ELR (cell line): ENCODE measurements at regions not wholly inside any gene's neighbourhood (a gene's known extent, or its start where the extent isn't known, plus 50 kb on each side); places are given as distances from the start of the nearest gene placed in this dataset.
"Not testable (repeated sequence)": the region's sequence is repeated elsewhere in the genome, so short reads cannot be mapped to it uniquely, and the experiment has no call there.

ENCODE experiments used
- DNase-seq: peaks from one replicate; pipeline ENCODE4 v3.0.0-alpha.2; 2015; ENCODE audit warnings: low read depth

DNA sequence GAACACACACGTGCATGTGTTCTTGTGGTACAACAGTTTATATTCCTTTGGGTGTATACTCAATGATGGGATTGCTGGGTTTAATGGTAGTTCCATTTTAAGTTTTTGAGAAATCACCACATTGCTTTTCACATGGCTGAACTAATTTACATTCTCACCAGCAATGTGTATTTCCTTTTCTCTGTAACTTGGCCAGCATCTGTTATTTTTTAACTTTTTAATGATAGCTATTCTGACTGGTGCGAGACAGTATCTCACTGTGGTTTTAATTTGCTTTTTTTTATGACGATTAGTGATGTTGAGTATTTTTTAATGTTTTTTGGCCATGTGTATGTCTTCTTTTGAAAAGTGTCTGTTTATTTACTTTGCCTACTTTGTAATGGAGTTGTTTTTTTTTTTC lies 256.6 kb downstream of the ZWINT start:
- DNase-seq, result no peak

DNA sequence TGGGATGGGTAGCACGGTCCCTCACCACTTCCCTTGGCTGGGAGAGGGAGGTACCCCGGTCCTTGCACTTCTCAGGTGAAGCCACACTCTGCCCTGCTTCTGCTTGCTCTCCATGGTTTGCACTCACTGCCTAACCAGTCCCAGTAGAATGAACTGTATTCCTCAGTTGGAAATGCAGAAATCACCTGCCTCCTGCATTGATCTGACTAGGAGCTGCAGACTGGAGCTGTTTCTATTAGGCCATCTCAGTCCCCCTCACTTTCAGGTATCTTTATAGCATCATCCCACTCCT lies 264.9 kb downstream of the ZWINT start:
- DNase-seq, result no peak

DNA sequence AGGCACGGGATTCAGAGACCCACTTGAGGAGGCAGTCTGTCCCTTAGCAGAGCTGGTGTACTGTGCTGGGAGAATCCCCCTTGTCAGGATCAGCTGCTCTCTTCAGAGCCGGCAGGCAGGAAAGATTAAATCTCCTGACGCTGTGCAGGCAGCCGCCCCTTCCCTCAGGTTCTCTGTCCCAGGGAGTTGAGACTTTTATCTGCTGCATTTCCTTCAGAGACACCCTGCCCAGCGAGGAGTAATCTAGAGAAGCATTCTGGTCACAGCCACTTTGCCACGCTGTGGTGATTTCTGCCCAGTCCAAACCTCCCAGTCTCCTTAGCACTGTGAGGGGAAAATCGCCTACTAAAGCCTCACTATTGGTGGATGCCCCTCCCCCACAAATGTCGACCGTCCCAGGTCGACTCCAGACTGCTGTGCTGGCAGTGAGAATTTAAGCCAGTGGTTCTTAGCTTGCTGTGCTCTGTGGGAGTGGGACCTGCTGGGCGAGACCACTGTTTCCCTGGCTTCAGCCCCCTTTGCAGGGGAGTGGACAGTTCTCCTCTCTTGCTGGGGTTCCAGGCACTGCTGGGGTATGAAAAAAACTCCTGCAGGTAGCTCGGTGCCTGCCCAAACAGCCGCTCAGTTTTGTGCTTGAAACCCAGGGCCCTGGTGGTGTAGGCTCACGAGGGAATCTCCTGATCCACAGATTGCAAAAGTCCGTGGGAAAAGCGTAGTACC lies 265.4 kb downstream of the ZWINT start:
- no peak for DNase-seq

DNA sequence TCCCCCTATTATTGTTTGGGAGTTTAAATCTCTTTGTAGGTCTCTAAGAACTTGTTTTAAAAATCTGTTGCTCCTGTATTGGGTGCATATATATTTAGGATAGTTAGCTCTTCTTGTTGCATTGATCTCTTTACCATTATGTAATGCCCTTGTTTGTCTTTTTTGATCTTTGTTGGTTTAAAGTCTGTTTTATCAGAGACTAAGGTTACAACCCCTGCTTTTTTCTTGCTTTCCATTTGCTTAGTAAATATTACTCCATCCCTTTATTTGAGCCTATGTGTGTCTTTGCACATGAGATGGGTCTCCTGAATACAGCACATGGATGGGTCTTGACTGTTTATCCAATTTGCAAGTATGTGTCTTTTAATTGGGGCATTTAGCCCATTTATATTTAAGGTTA lies 267.4 kb downstream of the ZWINT start:
- DNase-seq, result not testable (repeated sequence)

DNA sequence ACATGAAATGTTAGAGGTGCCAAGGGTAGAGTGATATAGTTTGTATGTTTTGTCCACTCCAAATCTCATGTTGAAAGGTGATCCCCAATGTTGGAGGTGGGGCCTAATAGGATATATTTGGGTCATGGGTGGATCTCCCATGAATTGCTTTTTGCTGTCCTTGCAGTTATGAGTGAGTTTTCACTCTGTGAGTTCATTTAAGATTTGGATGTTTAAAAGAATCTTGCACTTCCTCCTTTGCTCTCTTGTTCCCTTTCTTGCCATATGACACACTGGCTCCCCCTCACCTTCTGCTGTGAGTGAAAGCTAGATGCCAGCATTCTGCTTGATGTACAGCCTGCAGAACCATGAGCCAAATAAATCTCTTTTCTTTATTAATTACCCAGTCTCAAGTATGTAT lies 269.2 kb downstream of the ZWINT start:
- no peak for DNase-seq

DNA sequence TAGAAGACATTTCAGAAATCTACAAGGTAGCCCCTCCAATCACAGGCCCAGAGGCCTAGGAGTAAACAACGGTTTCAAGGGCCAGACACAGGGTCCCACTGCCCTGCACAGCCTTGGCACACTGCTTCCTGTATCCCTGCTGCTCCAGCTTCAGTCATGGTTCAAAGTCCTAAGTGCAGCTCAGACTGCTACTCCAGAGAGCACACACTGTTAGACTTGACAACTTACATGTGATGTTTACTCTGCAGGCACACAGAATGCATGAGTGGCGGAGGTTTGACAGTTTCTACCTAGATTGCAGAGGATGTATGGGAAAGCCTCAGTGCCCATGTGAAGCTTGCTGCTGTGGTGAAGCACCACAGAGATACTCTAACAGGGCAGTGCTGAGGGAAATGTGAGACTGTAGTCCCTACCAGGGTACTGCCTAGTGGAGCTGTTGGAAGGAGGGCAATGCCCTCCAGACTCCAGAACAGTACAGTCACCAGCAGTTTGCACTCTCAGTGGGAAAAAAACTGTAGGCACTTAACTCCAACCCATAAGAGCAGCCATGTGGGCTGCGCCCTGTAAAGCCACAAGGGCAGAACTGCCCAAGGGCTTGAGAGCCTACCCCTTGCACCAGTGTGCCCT lies 270.0 kb downstream of the ZWINT start:
- DNase-seq, result no peak

DNA sequence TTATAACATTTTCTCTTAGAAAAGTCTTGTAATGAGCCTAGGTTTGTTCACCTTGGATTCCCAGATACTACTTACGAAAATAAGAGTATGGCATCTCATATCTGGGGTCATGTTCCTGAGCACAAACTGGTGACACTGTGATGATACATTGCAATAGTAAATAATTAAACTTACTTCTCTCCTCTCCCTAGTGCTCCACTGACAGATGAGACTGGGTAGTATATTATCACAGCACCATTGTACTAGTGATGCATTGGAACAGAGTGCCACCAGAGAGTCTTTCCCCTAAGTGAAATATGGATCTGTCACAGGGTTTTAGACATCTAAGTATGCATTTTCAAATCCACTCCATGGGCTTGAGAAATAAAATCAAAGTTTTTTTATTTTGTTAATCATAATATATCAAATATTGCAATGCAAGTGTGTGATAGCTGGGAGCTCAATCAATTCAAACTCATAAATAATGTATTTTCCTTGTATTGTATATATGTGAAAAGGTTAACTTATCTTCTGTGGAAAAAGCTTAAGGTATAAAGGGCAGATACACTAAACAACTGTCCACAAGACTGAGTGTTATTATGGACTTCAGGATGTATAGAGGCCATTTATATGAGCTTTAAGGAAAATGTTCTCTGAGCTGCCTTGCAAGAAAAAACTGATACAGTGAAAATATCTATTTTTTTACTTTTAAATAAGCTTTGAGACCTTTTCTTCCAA lies 275.5 kb downstream of the ZWINT start:
- no peak for DNase-seq

DNA sequence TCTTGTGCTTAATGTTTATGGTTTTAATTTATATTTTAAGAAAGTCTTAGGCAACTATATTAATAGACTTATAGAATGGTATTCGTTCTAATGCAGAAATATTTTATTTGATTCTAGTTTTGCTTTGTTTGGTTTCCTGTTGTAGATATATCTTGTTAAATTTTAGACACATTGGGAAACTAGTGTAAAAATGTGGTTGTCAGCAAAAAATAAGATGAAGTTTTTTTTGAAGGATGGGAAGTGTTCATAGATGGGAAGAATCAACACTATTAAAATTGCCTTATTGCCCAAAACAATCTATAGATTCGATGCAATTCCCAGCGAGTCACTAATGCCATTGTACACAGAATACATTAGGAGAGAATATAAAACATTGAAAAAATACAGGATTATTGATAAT lies 278.9 kb downstream of the ZWINT start:
- no peak for DNase-seq

DNA sequence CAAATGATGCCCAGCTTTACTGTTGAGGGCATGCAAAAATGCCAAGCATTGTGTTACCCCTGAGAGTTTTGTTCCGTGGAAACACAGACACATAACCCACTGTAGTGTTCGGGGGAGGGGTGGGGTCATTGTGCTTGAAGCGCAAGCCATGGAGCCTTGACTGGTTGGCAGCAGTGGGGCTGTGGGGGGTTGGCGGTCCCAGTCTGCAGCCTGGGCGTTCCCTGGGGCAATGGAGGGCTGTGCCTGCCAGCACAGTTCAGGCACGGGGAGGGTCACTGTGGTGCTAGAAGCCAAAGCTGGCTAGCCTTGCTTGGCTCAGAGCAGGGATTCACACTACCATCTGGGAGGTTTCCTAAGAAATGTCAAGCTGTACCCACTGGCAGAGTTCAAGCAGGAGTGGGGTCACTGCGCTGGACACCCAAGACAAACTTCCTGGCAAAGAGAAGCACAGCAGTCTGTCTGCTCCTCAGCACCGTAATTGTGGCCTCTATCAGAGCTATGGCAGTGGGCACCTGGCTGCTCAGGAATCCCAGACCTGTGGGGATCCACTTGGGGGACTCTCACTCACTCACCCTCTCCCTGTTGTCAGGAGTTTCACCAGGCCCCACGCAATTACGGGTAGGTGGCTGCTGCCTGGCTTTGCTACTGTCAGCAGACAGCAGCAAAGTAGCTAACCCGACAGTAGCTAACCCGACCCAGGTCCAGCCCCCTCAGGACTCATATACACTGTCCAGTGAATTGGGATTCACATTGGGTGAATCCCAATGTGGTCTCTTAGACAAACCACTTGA lies 292.4 kb downstream of the ZWINT start:
- DNase-seq, result no peak

DNA sequence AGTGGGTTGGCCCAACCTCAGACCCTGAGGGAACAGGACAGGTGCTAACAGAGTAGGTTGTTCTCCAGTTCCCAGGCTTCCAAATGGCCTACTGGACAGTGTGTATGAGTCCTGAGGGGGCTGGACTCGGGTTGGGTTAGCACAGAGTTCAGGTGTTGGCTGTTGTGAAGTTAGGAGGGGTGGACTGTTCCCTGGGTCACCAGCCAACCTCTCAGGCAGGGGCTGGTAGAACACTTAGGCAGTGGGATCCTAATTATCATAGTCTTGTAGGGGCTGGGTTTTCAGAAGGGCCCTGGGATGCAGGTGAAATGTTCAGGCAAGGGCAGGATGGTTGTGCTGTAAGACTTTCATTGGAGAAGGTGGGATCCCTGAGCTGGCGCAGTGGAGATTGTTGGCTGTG lies 293.0 kb downstream of the ZWINT start:
- no peak for DNase-seq

DNA sequence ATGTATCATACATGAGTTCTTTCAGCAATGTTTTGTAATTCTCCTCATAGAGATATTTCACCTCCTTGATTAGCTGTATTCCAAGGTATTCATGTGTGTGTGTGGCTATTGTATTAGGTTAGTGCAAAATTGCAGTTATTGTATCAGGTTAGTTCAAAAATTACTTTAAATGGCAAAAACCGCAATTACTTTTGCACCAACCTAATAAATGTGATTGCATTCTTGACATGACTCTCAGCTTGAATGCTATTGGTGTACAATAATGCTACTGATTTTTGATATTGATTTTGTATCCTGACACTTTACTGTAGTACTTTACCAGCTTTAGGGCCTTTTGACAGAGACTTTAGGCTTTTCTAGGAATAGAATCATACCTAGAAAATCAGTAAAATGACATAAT lies 297.4 kb downstream of the ZWINT start:
- no peak for DNase-seq

DNA sequence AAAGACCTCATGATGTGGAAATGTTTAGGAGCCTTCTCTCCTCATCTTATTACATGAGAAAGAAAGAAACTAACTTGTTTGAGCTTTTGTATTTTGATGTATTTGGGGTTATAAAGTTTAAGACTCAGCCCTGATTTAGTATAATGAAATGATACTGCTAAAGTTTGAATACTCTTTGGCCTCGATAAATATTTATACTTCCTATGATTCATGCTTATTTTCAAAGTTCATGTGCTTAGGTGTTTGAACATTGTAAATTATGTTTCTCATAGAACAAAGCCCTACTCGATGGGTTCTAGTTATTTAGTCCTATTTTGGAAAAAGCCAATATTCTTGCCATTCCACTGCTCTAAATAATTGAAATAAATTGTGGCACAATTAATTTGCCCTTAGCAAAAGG lies 303.2 kb downstream of the ZWINT start:
- no peak for DNase-seq

DNA sequence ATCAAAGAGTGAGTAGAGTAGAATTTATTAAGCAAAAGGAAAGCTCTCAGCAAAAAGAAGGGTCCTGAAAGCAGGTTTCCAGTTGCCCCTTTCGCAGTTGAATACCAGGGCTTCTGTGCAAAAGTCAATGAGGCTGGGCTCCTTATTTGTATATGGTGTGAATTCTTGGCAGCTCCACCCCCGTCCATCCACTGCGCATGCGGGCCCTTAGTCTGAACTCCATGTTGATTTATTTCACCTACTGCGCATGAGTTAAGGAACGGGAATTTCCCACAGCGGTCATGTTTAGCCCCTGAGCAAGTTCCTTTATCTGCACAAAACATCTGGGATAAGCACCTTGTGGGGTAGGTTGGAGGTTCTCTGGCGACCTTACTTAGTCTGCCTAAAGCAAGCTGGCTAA lies 325.6 kb downstream of the ZWINT start:
- no peak for DNase-seq

DNA sequence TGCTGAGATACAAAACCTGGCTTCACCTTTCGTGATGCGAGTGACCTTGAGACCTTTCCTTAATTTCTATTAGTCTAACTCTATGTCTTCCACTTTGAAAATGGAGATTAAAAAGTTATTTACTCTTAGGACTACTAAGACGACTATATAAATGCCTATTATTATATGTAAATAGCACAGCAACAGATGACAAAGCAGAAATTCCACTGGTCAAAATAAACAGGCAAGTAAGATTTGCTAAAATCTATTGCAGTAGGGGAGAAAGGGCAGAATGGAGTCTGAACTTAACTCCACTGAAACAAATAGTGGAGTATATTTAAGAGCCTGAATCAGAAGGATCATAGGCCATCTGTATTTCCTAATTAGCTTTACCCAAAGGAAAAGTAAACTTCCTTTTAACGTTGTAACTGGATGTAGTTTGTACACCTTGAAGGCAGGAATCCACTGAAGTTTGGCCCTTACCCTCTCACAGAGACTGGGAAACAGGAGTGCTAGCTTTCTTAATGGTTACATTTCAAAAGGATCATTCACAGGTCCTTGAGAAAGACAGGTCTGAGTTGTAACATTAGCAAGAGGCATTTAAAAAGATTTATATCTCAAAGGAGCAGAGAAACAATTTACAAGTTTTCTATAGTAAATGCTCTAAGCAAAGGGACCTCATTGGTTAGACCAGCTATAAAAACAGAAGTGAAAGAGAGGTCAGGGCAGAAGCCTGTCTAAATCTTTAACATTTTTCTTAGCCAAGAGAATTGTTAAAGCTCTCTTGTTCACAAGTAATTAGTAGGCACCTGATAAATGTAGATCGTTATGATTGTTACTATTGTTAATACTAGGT lies 332.5 kb downstream of the ZWINT start:
- no peak for DNase-seq

DNA sequence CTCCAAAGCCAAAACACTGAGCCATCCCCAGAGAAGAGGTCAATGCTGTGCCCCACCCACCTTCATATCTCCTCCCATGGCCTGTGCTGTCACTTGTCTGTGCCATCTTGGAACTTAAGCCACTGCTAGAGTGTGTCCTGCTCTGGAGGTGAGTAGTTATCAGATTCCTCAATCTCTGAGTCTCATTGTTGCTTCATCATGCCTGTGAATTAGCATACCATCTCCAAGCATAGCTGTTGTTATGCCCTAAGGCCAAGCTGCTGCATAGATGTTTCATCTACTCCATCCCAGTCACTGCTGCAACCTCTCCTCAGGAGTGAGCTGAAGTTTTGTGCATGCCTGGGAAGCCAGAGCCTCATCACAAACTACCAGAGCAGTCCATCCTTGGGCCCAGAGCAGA lies 349.0 kb downstream of the ZWINT start:
- DNase-seq, result no peak

DNA sequence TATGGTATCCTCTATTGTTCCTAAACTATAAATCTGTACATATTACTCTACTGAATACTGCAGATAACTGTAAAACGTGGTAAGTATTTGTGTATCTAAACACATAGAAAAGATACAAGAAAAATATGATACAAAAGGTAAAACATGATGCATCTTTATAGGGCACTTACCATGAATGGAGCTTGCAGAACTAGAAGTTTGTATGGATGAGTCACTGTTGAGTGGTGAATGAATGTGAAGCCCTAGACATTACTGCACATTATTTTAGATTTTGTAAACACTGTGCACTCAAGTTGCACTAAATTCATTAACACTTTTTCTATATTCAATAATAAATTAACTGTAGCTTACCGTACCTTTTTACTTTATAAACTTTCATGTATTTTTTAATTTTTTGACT lies 357.5 kb downstream of the ZWINT start:
- no peak for DNase-seq

DNA sequence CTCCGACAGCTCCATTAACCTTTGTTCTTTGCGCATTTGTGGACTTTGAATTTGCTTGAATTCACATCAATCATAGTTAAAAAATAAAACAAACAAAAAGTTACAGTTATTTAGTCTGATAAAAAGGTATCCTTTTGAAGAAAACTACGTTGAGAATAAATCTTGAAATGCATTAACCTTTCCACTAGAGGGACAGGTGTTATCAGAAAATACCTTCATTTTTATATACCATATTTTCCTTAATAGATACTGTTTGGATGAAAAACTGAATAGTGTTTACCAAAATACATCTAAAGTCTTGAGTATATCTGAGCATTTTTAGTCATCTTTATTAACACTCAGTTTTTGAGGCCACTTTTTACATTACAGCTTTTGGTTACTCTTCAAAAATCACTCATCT lies 371.9 kb downstream of the ZWINT start:
- no peak for DNase-seq

DNA sequence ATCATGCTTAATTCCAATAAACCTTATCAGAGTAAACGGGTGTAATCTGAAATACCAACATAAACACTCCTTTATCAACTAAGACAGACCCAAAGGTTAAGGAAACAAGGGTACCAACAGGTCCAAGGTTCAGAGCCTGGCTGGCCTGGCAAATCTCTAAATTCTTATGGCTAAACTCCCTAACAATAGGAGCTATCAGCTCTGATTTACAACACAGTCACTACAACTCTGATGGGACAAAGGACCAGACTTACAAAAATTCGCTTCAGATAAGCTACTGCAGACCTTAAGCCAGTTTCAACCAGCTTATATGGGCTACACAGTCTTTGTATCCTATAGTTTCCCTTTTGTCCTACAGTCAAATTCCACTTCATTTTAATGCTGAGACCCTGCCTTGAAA lies 381.9 kb downstream of the ZWINT start:
- DNase-seq, result no peak

DNA sequence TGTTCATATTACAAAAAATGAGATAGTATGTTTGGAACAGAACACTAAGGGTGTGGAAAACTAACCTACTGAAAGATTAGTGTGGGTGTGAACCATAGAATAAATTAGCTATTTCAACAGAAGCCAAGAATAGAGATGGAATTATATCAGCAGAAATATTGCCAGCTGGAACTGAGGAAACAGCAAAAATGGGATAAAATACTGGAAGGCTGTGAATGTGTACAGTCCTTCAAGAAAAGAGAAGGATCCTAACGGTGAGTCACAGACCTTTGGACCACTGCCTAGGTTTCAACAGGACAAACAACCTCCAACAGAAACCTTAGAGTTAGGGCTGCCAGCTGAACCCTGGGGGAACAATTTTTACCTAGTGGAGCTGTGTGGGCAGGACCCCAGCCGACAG lies 395.0 kb downstream of the ZWINT start:
- no peak for DNase-seq

DNA sequence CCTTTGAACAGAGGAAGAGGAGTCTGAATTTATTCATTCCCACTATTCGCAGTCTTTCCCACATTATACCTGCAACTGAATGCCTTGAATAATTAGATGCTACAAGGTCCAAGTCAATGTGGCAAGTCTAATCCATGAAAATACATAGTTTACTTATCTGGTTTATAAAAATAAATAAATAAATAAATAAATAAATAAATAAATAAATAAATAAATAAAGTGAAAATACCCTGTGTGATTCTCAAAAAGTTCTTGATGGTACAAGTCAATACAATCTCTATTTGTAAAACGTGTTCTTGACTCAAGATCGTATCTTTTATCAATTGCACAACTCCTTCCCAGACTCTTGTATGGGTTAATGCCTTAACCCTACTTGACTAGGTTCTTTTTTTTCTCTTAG lies 417.7 kb downstream of the ZWINT start:
- no peak for DNase-seq

DNA sequence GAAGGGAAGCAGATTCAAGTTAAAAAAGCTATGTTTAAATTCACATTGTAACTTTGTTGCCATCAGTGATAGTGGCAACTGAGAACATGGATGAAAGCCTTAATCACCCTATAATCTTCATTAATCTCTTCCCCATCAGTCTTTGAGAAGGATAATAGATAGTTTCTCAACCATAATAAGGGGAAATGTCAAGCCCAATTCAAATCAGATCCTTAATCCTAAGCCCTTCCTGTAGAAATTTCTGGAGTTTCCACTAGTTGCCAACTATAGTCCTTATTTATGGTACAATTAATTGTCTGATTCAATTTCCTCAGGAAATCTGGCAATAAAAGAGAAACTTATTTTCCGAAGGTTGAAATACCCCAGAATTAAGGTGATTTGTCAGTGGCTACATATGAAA lies 431.8 kb downstream of the ZWINT start:
- no peak for DNase-seq
